UCSD-AML1 (cell line): ENCODE measurements at regions not wholly inside any gene's neighbourhood (a gene's known extent, or its start where the extent isn't known, plus 50 kb on each side); places are given as distances from the start of the nearest gene placed in this dataset.
"Not testable (repeated sequence)": the region's sequence is repeated elsewhere in the genome, so short reads cannot be mapped to it uniquely, and the experiment has no call there.

Source experiments
- DNase-seq: peaks from one replicate; lab custom pipeline; 2025; ENCODE audit not compliant: unreplicated experiment; lab: John Stamatoyannopoulos, UW

- DNase-seq: no peak
Measured at GRCh38 chr2:51994123-51994763, 962.3 kb upstream of the NRXN1 start.

GRCh38 chr2:51990684-51991083, 958.8 kb upstream of the NRXN1 start:
- DNase-seq: no peak

- no peak for DNase-seq
Measured at GRCh38 chr2:51986101-51986500, 954.2 kb upstream of the NRXN1 start.

GRCh38 chr2:51981783-51982182, 949.9 kb upstream of the NRXN1 start:
- no peak for DNase-seq

- DNase-seq: no peak
Measured at GRCh38 chr2:51976623-51977022, 944.7 kb upstream of the NRXN1 start.

- DNase-seq: no peak
Measured at GRCh38 chr2:51971136-51971535, 939.2 kb upstream of the NRXN1 start.

GRCh38 chr2:51969347-51969746, 937.4 kb upstream of the NRXN1 start:
- no peak for DNase-seq

- DNase-seq: no peak
Measured at GRCh38 chr2:51960841-51961335, 929.0 kb upstream of the NRXN1 start.

GRCh38 chr2:51960281-51960680, 928.3 kb upstream of the NRXN1 start:
- DNase-seq: no peak

GRCh38 chr2:51959696-51960095, 927.8 kb upstream of the NRXN1 start:
- no peak for DNase-seq

- DNase-seq: no peak
Measured at GRCh38 chr2:51953931-51954330, 922.0 kb upstream of the NRXN1 start.

- DNase-seq: no peak
Measured at GRCh38 chr2:51921076-51921475, 889.1 kb upstream of the NRXN1 start.

- DNase-seq: no peak
Measured at GRCh38 chr2:51920509-51920908, 888.6 kb upstream of the NRXN1 start.

GRCh38 chr2:51919395-51919794, 887.5 kb upstream of the NRXN1 start:
- no peak for DNase-seq

GRCh38 chr2:51918113-51918512, 886.2 kb upstream of the NRXN1 start:
- DNase-seq: no peak

GRCh38 chr2:51903728-51904127, 871.8 kb upstream of the NRXN1 start:
- no peak for DNase-seq

GRCh38 chr2:51899643-51900042, 867.7 kb upstream of the NRXN1 start:
- DNase-seq: no peak

- not testable (repeated sequence) for DNase-seq
Measured at GRCh38 chr2:51894584-51894983, 862.7 kb upstream of the NRXN1 start.

GRCh38 chr2:51888120-51888519, 856.2 kb upstream of the NRXN1 start:
- DNase-seq: no peak

GRCh38 chr2:51881673-51882072, 849.7 kb upstream of the NRXN1 start:
- DNase-seq: no peak

GRCh38 chr2:51880153-51880552, 848.2 kb upstream of the NRXN1 start:
- no peak for DNase-seq

- no peak for DNase-seq
Measured at GRCh38 chr2:51866361-51866760, 834.4 kb upstream of the NRXN1 start.

- no peak for DNase-seq
Measured at GRCh38 chr2:51859260-51859659, 827.3 kb upstream of the NRXN1 start.
